Lung (tissue), 11 donors: ENCODE measurements at regions not wholly inside any gene's neighbourhood (a gene's known extent, or its start where the extent isn't known, plus 50 kb on each side); places are given as distances from the start of the nearest gene placed in this dataset.
"Not testable (repeated sequence)": the region's sequence is repeated elsewhere in the genome, so short reads cannot be mapped to it uniquely, and the experiment has no call there.

Experiments
- ATAC-seq: fragments of 200-7000 bp; cut with Tn5 transposase; one replicate; pipeline ENCODE4 v1.9.1; 2020; ENCODE audit warnings: moderate number of reproducible peaks; ENCODE audit not compliant: insufficient read depth, low FRiP score
- DNase-seq, 3 donors: peaks; one replicate each; pipeline ENCODE4 v3.0.0-alpha.2; 2013 to 2017
- H3K27ac ChIP-seq, 2 donors: one replicate each; pipeline ENCODE4 v1.5.1; 2013; ENCODE audit warnings: mild to moderate bottlenecking in 2 of 2, moderate library complexity in 2 of 2, control low read depth in 1 of 2, inconsistent platforms in 1 of 2, low read depth in 1 of 2, low read length in 1 of 2
- H3K27me3 ChIP-seq, 3 donors: one replicate each; pipeline ENCODE4 v1.5.1; 2013; ENCODE audit warnings: low read length in 2 of 3; ENCODE audit not compliant: control insufficient read depth in 3 of 3, insufficient read depth in 3 of 3
- H3K36me3 ChIP-seq, 4 donors: one replicate each; pipeline ENCODE4 v1.5.1; 2013; ENCODE audit warnings: low read length in 4 of 4, mild to moderate bottlenecking in 1 of 4, moderate library complexity in 1 of 4; ENCODE audit not compliant: control insufficient read depth in 4 of 4, insufficient read depth in 4 of 4
- H3K4me1 ChIP-seq, 5 donors: one replicate each; pipeline ENCODE4 v1.5.1; 2013; ENCODE audit warnings: low read length in 5 of 5, mild to moderate bottlenecking in 2 of 5, moderate library complexity in 1 of 5; ENCODE audit not compliant: control insufficient read depth in 5 of 5, insufficient read depth in 5 of 5
- H3K4me3 ChIP-seq: one replicate; pipeline ENCODE4 v1.5.1; 2013; ENCODE audit warnings: mild to moderate bottlenecking, control low read depth, moderate library complexity
- H3K9ac ChIP-seq, 2 donors: one replicate each; pipeline ENCODE4 v1.5.1; 2013; ENCODE audit warnings: low read length in 2 of 2, control low read depth in 1 of 2; ENCODE audit not compliant: insufficient read depth in 1 of 2
- H3K9me3 ChIP-seq, 4 donors: one replicate each; pipeline ENCODE4 v1.5.1; 2013; ENCODE audit warnings: low read length in 3 of 4, mild to moderate bottlenecking in 1 of 4, moderate library complexity in 1 of 4; ENCODE audit not compliant: control insufficient read depth in 4 of 4, insufficient read depth in 3 of 4
- CTCF ChIP-seq: IDR thresholded peaks from 2 replicates; pipeline ENCODE4 v1.5.1; 2012; ENCODE audit warnings: mild to moderate bottlenecking; ENCODE audit errors: control extremely low read depth, extremely low read depth
- WGBS, 2 donors: extraction: QIAGEN DNeasy Blood & Tissue Kit; methylation state at CpG; one replicate each; pipeline ENCODE4 v1.1.7; 2013; 5-methylcytosine and 5-hydroxymethylcytosine counted together
- donor health status: control.
- donor health status: control.
- donor health status: Bipolar disorder and iron deficiency.
- donor health status: healthy.
- donor health status: DM: yes; HTN: yes; CAD: no.

- H3K4me3 ChIP-seq, result no peak overlapping the region
- ATAC-seq (no peak), DNase-seq (no peak)
- no peak for TF ChIP-seq CTCF
- H3K9me3 ChIP-seq, result no peaks in the 10 kb centered on the region
- H3K27me3 ChIP-seq, result no peaks in the 10 kb centered on the region
- H3K36me3 ChIP-seq, result no peaks in the 10 kb centered on the region
- 87 to 92% methylated on average over 3 of the region's 3 CpGs for WGBS, 2 donors
- H3K9ac ChIP-seq, result no peak overlapping the region
- peaks cover 0 to 3% (median 0%) of the 10 kb centered on the region in 5 donors for H3K4me1 ChIP-seq
- no peak overlapping the region for H3K27ac ChIP-seq
These were observed 215.9 kb downstream of the EXOC5 start for GRCh38 chr14:57052705-57053302.

- WGBS, 2 donors, result 83 to 86% methylated on average over 7 of the region's 7 CpGs
- Histone ChIP-seq H3K27ac (no peak overlapping the region), H3K9ac (no peak overlapping the region), H3K27me3 (no peaks in the 10 kb centered on the region), H3K9me3 (no peaks in the 10 kb centered on the region), H3K4me1 (no peaks in the 10 kb centered on the region), H3K4me3 (no peak overlapping the region), H3K36me3 (no peaks in the 10 kb centered on the region)
- DNase-seq, result no peak
- no peak for TF ChIP-seq CTCF
- ATAC-seq, result no peak
These were observed 217.1 kb downstream of the EXOC5 start for GRCh38 chr14:57051633-57052032.

GRCh38 chr14:57049848-57050247 is 218.9 kb downstream of the EXOC5 start:
- Histone ChIP-seq H3K4me3 (no peak overlapping the region), H3K9ac (no peak overlapping the region), H3K9me3 (no peaks in the 10 kb centered on the region), H3K4me1 (no peaks in the 10 kb centered on the region), H3K27ac (no peak overlapping the region), H3K36me3 (no peaks in the 10 kb centered on the region), H3K27me3 (no peaks in the 10 kb centered on the region)
- 57 to 68% methylated on average over 1 of the region's 1 CpG for WGBS, 2 donors
- ATAC-seq (no peak), DNase-seq (no peak)
- TF ChIP-seq CTCF, result no peak

- no peak overlapping the region for H3K27ac ChIP-seq
- no peak for TF ChIP-seq CTCF
- no peaks in the 10 kb centered on the region for H3K9me3 ChIP-seq
- no peak overlapping the region for H3K4me3 ChIP-seq
- DNase-seq (no peak), ATAC-seq (no peak)
- H3K36me3 ChIP-seq, result no peaks in the 10 kb centered on the region
- H3K4me1 ChIP-seq, result no peaks in the 10 kb centered on the region
- no peak overlapping the region for H3K9ac ChIP-seq
- WGBS, 2 donors, result 77 to 81% methylated on average over 4 of the region's 4 CpGs
- no peaks in the 10 kb centered on the region for H3K27me3 ChIP-seq
These were observed 222.5 kb downstream of the EXOC5 start for GRCh38 chr14:57046175-57046574.

GRCh38 chr14:57044101-57044973 is 224.4 kb downstream of the EXOC5 start:
- not testable (repeated sequence) for H3K36me3 ChIP-seq, H3K9me3 ChIP-seq, H3K4me3 ChIP-seq, H3K27me3 ChIP-seq, H3K27ac ChIP-seq, DNase-seq, H3K4me1 ChIP-seq, ATAC-seq, H3K9ac ChIP-seq
- WGBS, 2 donors, result 83 to 88% methylated on average over 5 of the region's 5 CpGs
